GM18951 (cell line): ENCODE measurements at regions not wholly inside any gene's neighbourhood (a gene's known extent, or its start where the extent isn't known, plus 50 kb on each side); places are given as distances from the start of the nearest gene placed in this dataset.

Experiments used
- POLR2A ChIP-seq: IDR thresholded peaks from 4 replicates; pipeline ENCODE4 v1.6.1; 2011; ENCODE audit warnings: mild to moderate bottlenecking; ENCODE audit not compliant: insufficient read length, insufficient read depth; ENCODE audit errors: extremely low read depth
- in situ Hi-C: fragments of 300-500 bp; cut with MboI; formaldehyde crosslinking; loops from one replicate; pipeline ENCODE4 v1.12.0; 2022; ENCODE audit warnings: low sequenced_read_pairs, mixed read lengths, inconsistent platforms; ENCODE audit not compliant: unreplicated experiment

GRCh38 chr21:24714646-24715200 is 892.6 kb downstream of the MRPL39 start:
- in situ Hi-C loops: no loop called here

GRCh38 chr21:24705201-24705600 is 902.1 kb downstream of the MRPL39 start:
- in situ Hi-C loops: no loop called here
- TF ChIP-seq POLR2A: no peak

More at GRCh38 chr21:24714646-24715200, 892.6 kb downstream of the MRPL39 start:
- no peak for TF ChIP-seq POLR2A

GRCh38 chr21:24693779-24694178 is 913.5 kb downstream of the MRPL39 start:
- no peak for TF ChIP-seq POLR2A
- in situ Hi-C loops: no loop called here

- in situ Hi-C loops: no loop called here
- no peak for TF ChIP-seq POLR2A
Observed at GRCh38 chr21:24681456-24681855, 925.8 kb downstream of the MRPL39 start.

GRCh38 chr21:24671901-24672300 is 935.4 kb downstream of the MRPL39 start:
- no peak for TF ChIP-seq POLR2A
- in situ Hi-C loops: no loop called here

GRCh38 chr21:24658926-24659325 is 948.4 kb downstream of the MRPL39 start:
- TF ChIP-seq POLR2A: no peak
- in situ Hi-C loops: no loop called here

- in situ Hi-C loops: no loop called here
- no peak for TF ChIP-seq POLR2A
Observed at GRCh38 chr21:24658026-24658425, 949.3 kb downstream of the MRPL39 start.

GRCh38 chr21:24649691-24650090 is 957.6 kb downstream of the MRPL39 start:
- in situ Hi-C loops: no loop called here

GRCh38 chr21:24636696-24637095 is 970.6 kb downstream of the MRPL39 start:
- TF ChIP-seq POLR2A: no peak
- in situ Hi-C loops: no loop called here

More at GRCh38 chr21:24649691-24650090, 957.6 kb downstream of the MRPL39 start:
- TF ChIP-seq POLR2A: no peak

- no peak for TF ChIP-seq POLR2A
- in situ Hi-C loops: no loop called here
Observed at GRCh38 chr21:24634749-24635148, 972.5 kb downstream of the MRPL39 start.

GRCh38 chr21:24628536-24628935 is 978.7 kb downstream of the MRPL39 start:
- TF ChIP-seq POLR2A: no peak
- in situ Hi-C loops: no loop called here

- in situ Hi-C loops: no loop called here
Observed at GRCh38 chr21:24628046-24628445, 979.2 kb downstream of the MRPL39 start.

GRCh38 chr21:24617819-24618218 is 989.5 kb downstream of the MRPL39 start:
- TF ChIP-seq POLR2A: no peak
- in situ Hi-C loops: no loop called here

More at GRCh38 chr21:24628046-24628445, 979.2 kb downstream of the MRPL39 start:
- no peak for TF ChIP-seq POLR2A

- in situ Hi-C loops: no loop called here
- TF ChIP-seq POLR2A: no peak
Observed at GRCh38 chr21:24594082-24594481, 1013.2 kb downstream of the MRPL39 start.

- TF ChIP-seq POLR2A: no peak
- in situ Hi-C loops: no loop called here
Observed at GRCh38 chr21:24590261-24590660, 1017.0 kb downstream of the MRPL39 start.
